IMR-90 (cell line): ENCODE measurements at regions not wholly inside any gene's neighbourhood (a gene's known extent, or its start where the extent isn't known, plus 50 kb on each side); places are given as distances from the start of the nearest gene placed in this dataset.
A peak's percentile ranks its signal among the peaks of the same experiment; 100 is the strongest.

Experiments
- ATAC-seq: fragments of 200-7000 bp; cut with Tn5 transposase; 2 replicates; pipeline ENCODE4 v1.9.1; 2020; ENCODE audit warnings: low read depth, mild to moderate bottlenecking, moderate library complexity
- BruUV-seq: library from RNA; stranded (reverse); fragments of 400-500 nt; replicated peaks from 2 replicates; lab custom pipeline; 2021; lab: Mats Ljungman, UMichigan
- CTCF ChIA-PET: fragments of 300-600 bp; formaldehyde crosslinking; extraction: SDS; loops from one replicate; lab custom pipeline; 2021; ENCODE audit warnings: antibody characterized with exemption; lab: Yijun Ruan, JAX
- POLR2A ChIA-PET: fragments of 300-600 bp; sonication (Branson Sonifier 250); formaldehyde crosslinking; loops from one replicate; lab custom pipeline; 2022; ENCODE audit warnings: antibody characterized with exemption; ENCODE audit not compliant: unreplicated experiment; lab: Charles Lee
- DNase-seq: peaks from one replicate; pipeline ENCODE4 v3.0.0; 2013
- H2AFZ ChIP-seq: replicated peaks from 2 replicates; pipeline ENCODE3; 2013; ENCODE audit warnings: low read length, mild to moderate bottlenecking; ENCODE audit not compliant: poor library complexity
- H2AK5ac ChIP-seq: 2 replicates; pipeline ENCODE4 v1.6.1; 2013; ENCODE audit warnings: low read depth, low read length, inconsistent platforms
- H2AK9ac ChIP-seq: replicated peaks from 2 replicates; pipeline ENCODE3; 2013; ENCODE audit warnings: mild to moderate bottlenecking, low read depth, low read length, moderate library complexity; ENCODE audit not compliant: poor library complexity
- H2BK120ac ChIP-seq: 2 replicates; pipeline ENCODE4 v1.6.1; 2013; ENCODE audit warnings: low read depth, low read length, inconsistent platforms
- H2BK15ac ChIP-seq: 3 replicates; pipeline ENCODE4 v1.6.1; 2013; ENCODE audit warnings: low read depth, low read length, inconsistent platforms
- H2BK20ac ChIP-seq: 2 replicates; pipeline ENCODE4 v1.6.1; 2013; ENCODE audit warnings: low read depth, mild to moderate bottlenecking, inconsistent platforms, low read length, moderate library complexity
- H2BK5ac ChIP-seq: 2 replicates; pipeline ENCODE4 v1.6.1; 2013; ENCODE audit warnings: mild to moderate bottlenecking, low read depth, low read length, inconsistent platforms; ENCODE audit not compliant: poor library complexity, severe bottlenecking
- H3K14ac ChIP-seq: replicated peaks from 2 replicates; pipeline ENCODE4 v1.6.1; 2013; ENCODE audit warnings: low read depth, low read length, inconsistent platforms
- H3K18ac ChIP-seq: 2 replicates; pipeline ENCODE4 v1.6.1; 2013; ENCODE audit warnings: low read depth, low read length, control low read depth
- H3K23ac ChIP-seq: 2 replicates; pipeline ENCODE4 v1.6.1; 2013; ENCODE audit warnings: low read depth, low read length, inconsistent platforms
- H3K27ac ChIP-seq: 2 replicates; pipeline ENCODE4 v1.5.1; 2013; ENCODE audit warnings: mild to moderate bottlenecking, control low read depth, low read length; ENCODE audit not compliant: insufficient read depth
- H3K27me3 ChIP-seq: 2 replicates; pipeline ENCODE4 v1.6.1; 2013; ENCODE audit warnings: low read length; ENCODE audit not compliant: control insufficient read depth, insufficient read depth
- H3K36me3 ChIP-seq: 2 replicates; pipeline ENCODE4 v1.6.1; 2013; ENCODE audit warnings: low read length, mixed read lengths; ENCODE audit not compliant: control insufficient read depth, insufficient read depth
- H3K4ac ChIP-seq: 2 replicates; pipeline ENCODE4 v1.6.1; 2013; ENCODE audit warnings: low read depth, low read length, inconsistent platforms
- H3K4me1 ChIP-seq: 2 replicates; pipeline ENCODE4 v1.6.1; 2013; ENCODE audit warnings: low read length, mixed read lengths; ENCODE audit not compliant: control insufficient read depth, insufficient read depth
- H3K4me2 ChIP-seq: 2 replicates; pipeline ENCODE4 v1.6.1; 2013; ENCODE audit warnings: low read depth, mild to moderate bottlenecking, control low read depth, low read length, moderate library complexity
- H3K4me3 ChIP-seq: 2 replicates; pipeline ENCODE4 v1.5.1; 2013; ENCODE audit warnings: low read depth, mild to moderate bottlenecking, control low read depth, low read length, moderate library complexity; ENCODE audit not compliant: insufficient read depth
- H3K56ac ChIP-seq: 2 replicates; pipeline ENCODE4 v1.6.1; 2013; ENCODE audit warnings: low read length, inconsistent platforms; ENCODE audit not compliant: insufficient read depth; ENCODE audit errors: extremely low read depth
- H3K79me1 ChIP-seq, 2 experiments: 2 replicates each; pipeline ENCODE4 v1.6.1; 2013; ENCODE audit warnings: low read length in 2 of 2, inconsistent platforms in 1 of 2, low read depth in 1 of 2
- H3K9ac ChIP-seq: 2 replicates; pipeline ENCODE4 v1.6.1; 2013; ENCODE audit warnings: low read depth, low read length, control low read depth
- H3K9me1 ChIP-seq: 2 replicates; pipeline ENCODE4 v1.6.1; 2013; ENCODE audit warnings: low read length, inconsistent platforms; ENCODE audit not compliant: insufficient read depth
- H3K9me3 ChIP-seq: 2 replicates; pipeline ENCODE4 v1.6.1; 2013; ENCODE audit warnings: low read length; ENCODE audit not compliant: control insufficient read depth, insufficient read depth
- H4K20me1 ChIP-seq: 2 replicates; pipeline ENCODE4 v1.6.1; 2013; ENCODE audit warnings: low read length, inconsistent platforms; ENCODE audit not compliant: insufficient read depth
- H4K5ac ChIP-seq: 2 replicates; pipeline ENCODE4 v1.6.1; 2013; ENCODE audit warnings: mild to moderate bottlenecking, low read depth, low read length, control low read depth
- H4K8ac ChIP-seq, 2 experiments: 2 replicates each; pipeline ENCODE4 v1.6.1; 2013; ENCODE audit warnings: low read depth in 2 of 2, low read length in 2 of 2, control low read depth in 1 of 2, inconsistent platforms in 1 of 2
- H4K91ac ChIP-seq: 2 replicates; pipeline ENCODE4 v1.6.1; 2013; ENCODE audit warnings: low read depth, low read length, inconsistent platforms; ENCODE audit not compliant: insufficient read depth
- CEBPB ChIP-seq: IDR thresholded peaks from 2 replicates; pipeline ENCODE4 v1.6.1; 2012; ENCODE audit warnings: low read depth, low read length, improper control_type of control experiment
- NFE2L2 ChIP-seq: fragments of 150-350 bp; IDR thresholded peaks from 2 replicates; pipeline ENCODE4 v1.6.1; 2016; ENCODE audit warnings: low read depth, mild to moderate bottlenecking, low read length
- WGBS, 2 experiments: methylation state at CpG; one replicate each; pipeline versions ENCODE4 v1.1.5 to v1.1.7; 2013; ENCODE audit warnings: missing lambda C conversion rate in 2 of 2; ENCODE audit not compliant: insufficient read length in 1 of 2; ENCODE audit errors: extremely low coverage in 2 of 2; 5-methylcytosine and 5-hydroxymethylcytosine counted together
- dilution Hi-C: fragments of 300-500 bp; cut with HindIII; formaldehyde crosslinking; loops from one replicate; pipeline ENCODE4 v1.14.3; 2018; ENCODE audit warnings: low sequenced_read_pairs; ENCODE audit not compliant: unreplicated experiment
- in situ Hi-C: fragments of 300-500 bp; cut with MboI; formaldehyde crosslinking; loops from 3 replicates; pipeline ENCODE4 v1.14.3; 2019; ENCODE audit warnings: low sequenced_read_pairs, inconsistent platforms, mixed read lengths
- intact Hi-C: fragments of 100-400 bp; cut with micrococcal nuclease; formaldehyde crosslinking; loops from 2 replicates; pipeline ENCODE4 v1.10.0; 2022

GRCh38 chr11:10954184-10954583, 96.3 kb upstream of the ZBED5 start:
- in situ Hi-C loops = no loop called here
- intact Hi-C loops = no loop called here
- Histone ChIP-seq H3K56ac (no peak overlapping the region), H3K27me3 (peaks cover 30% of the 10 kb centered on the region), H2AK5ac (no peak overlapping the region), H3K4me3 (no peak overlapping the region), H3K36me3 (no peaks in the 10 kb centered on the region), H2BK20ac (no peak overlapping the region), H4K91ac (no peak overlapping the region), H3K9me3 (no peaks in the 10 kb centered on the region), H2AFZ (no peak overlapping the region), H4K20me1 (no peaks in the 10 kb centered on the region), H2BK120ac (no peak overlapping the region), H3K4me2 (no peak overlapping the region), H2BK5ac (no peak overlapping the region), H3K4me1 (no peaks in the 10 kb centered on the region), H3K14ac (no peak overlapping the region), H3K27ac (no peak overlapping the region), H3K4ac (no peak overlapping the region), H3K23ac (no peak overlapping the region), H3K9ac (no peak overlapping the region), H3K79me1 (no peaks in the 10 kb centered on the region), H4K8ac (no peak overlapping the region), H2BK15ac (no peak overlapping the region), H4K5ac (no peak overlapping the region), H2AK9ac (no peak overlapping the region), H3K18ac (no peak overlapping the region), H3K9me1 (no peaks in the 10 kb centered on the region)
- BruUV-seq = no TSS peak
- no peak for DNase-seq
- TF ChIP-seq CEBPB (peak; percentile 39; the same call in 1 of the 2 replicates), NFE2L2 (no peak)
- no CpG with 5 or more reads among the region's 3 CpGs for WGBS, 2 experiments
- ChIA-PET CTCF (no interaction called here), POLR2A (no interaction called here)
- no peak for ATAC-seq
- dilution Hi-C loops = no loop called here
